ENCODE measurements at regions not wholly inside any gene's neighbourhood (a gene's known extent, or its start where the extent isn't known, plus 50 kb on each side); places are given as distances from the start of the nearest gene placed in this dataset.
"Not testable (repeated sequence)": the region's sequence is repeated elsewhere in the genome, so short reads cannot be mapped to it uniquely, and the experiment has no call there.

- DNase-seq (ENCODE audit: low spot score): peak; percentile 78
Observed at GRCh38 chr21:9361615-9362014, 1159.8 kb upstream of the TPTE start.

DNA sequence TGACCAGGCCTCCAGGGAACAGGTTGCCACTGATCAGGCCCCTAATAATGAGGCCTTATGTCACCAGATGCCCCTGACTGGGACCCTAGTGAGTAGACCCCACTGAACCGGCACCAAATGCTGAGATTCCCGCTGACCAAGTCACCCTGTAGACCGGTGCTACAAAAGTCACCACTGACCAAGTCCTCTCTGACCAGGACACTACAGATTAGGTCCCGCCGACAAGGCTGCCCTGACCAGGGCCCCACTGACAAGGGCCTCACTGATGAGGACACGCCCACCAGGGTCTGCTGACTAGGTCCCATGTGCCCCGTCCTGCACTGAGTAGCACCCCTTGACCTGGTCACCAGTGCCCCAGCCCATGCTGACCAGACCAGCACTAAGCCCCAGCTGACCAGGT lies 1159.1 kb upstream of the TPTE start:
- peak; percentile 91 for DNase-seq (ENCODE audit: low spot score)

GRCh38 chr21:9365815-9366214 lies 1155.6 kb upstream of the TPTE start:
- DNase-seq (ENCODE audit: low spot score): peak; percentile 87

DNA sequence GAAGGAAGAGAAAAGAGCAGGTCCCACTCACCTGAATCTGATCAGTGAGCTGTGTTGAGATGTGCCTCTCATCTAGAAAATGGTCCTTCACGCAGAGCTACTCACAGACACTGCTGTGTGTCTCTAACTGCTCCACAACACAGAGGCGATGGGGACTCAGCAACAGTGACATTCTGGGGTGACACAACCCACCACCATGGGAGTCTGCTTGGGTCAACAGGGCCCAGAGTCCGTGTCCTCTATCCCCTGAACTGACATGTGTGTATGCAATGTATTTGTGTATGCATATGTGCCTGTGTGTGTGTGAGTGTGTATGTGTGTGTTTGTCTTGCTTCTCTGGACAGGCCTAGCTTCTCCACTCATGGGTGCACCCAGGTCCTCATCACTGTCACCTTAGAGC lies 1154.8 kb upstream of the TPTE start:
- DNase-seq (ENCODE audit: low spot score): not testable (repeated sequence)

All from mesenteric fat pad (tissue), 1 donor.